ENCODE measurements at regions not wholly inside any gene's neighbourhood (a gene's known extent, or its start where the extent isn't known, plus 50 kb on each side); places are given as distances from the start of the nearest gene placed in this dataset.
"Not testable (repeated sequence)": the region's sequence is repeated elsewhere in the genome, so short reads cannot be mapped to it uniquely, and the experiment has no call there.

GRCh38 chr1:197985351-197985750 is 68.2 kb downstream of the LHX9 start:
- CTCF ChIA-PET = interaction anchor here (0.6 kb wide), 1 partner anchor 14 kb away, joined by 3 read pairs; no protein-coding TSS in a partner anchor
- DNase-seq (ENCODE audit: low spot score) = no peak
- H3K27ac ChIP-seq = no peak overlapping the region
- POLR2A ChIA-PET (ENCODE audit: low non-redundant PET) = no interaction called here
- TF ChIP-seq CTCF (conservative IDR thresholded peaks at IDR 0.05; ENCODE audit: low read depth) = no peak

- CTCF ChIA-PET = interaction anchor here (0.7 kb wide), 1 partner anchor 421 kb away, joined by 3 read pairs; no protein-coding TSS in a partner anchor
- POLR2A ChIA-PET (ENCODE audit: low non-redundant PET) = no interaction called here
- no peak for DNase-seq (ENCODE audit: low spot score)
- TF ChIP-seq CTCF (conservative IDR thresholded peaks at IDR 0.05; ENCODE audit: low read depth) = no peak
- no peak overlapping the region for H3K27ac ChIP-seq
Measured at GRCh38 chr1:197986817-197987216, 69.6 kb downstream of the LHX9 start.

- DNase-seq (ENCODE audit: low spot score) = no peak
- H3K27ac ChIP-seq = no peak overlapping the region
- POLR2A ChIA-PET (ENCODE audit: low non-redundant PET) = no interaction called here
- CTCF ChIA-PET = interaction anchor here (0.6 to 0.7 kb wide), 2 partner anchors 406 to 421 kb away, joined by 3 read pairs; no protein-coding TSS in a partner anchor
- no peak for TF ChIP-seq CTCF (conservative IDR thresholded peaks at IDR 0.05; ENCODE audit: low read depth)
Measured at GRCh38 chr1:197987294-197987693, 70.1 kb downstream of the LHX9 start.

GRCh38 chr1:197988581-197988980 is 71.4 kb downstream of the LHX9 start:
- POLR2A ChIA-PET (ENCODE audit: low non-redundant PET); H3K27ac ChIP-seq; DNase-seq (ENCODE audit: low spot score); CTCF ChIA-PET: not testable (repeated sequence)

- POLR2A ChIA-PET (ENCODE audit: low non-redundant PET) = no interaction called here
- CTCF ChIA-PET = no interaction called here
- no peak for DNase-seq (ENCODE audit: low spot score)
- H3K27ac ChIP-seq = no peak overlapping the region
- no peak for TF ChIP-seq CTCF (conservative IDR thresholded peaks at IDR 0.05; ENCODE audit: low read depth)
Measured at GRCh38 chr1:197989058-197989457, 71.9 kb downstream of the LHX9 start.

GRCh38 chr1:197991594-197991993 is 74.4 kb downstream of the LHX9 start:
- no peak for DNase-seq (ENCODE audit: low spot score)
- ChIA-PET CTCF (no interaction called here), POLR2A (ENCODE audit: low non-redundant PET) (no interaction called here)
- no peak overlapping the region for H3K27ac ChIP-seq
- no peak for TF ChIP-seq CTCF (conservative IDR thresholded peaks at IDR 0.05; ENCODE audit: low read depth)

GRCh38 chr1:197994907-197995407 is 77.8 kb downstream of the LHX9 start:
- H3K27ac ChIP-seq = no peak overlapping the region
- POLR2A ChIA-PET (ENCODE audit: low non-redundant PET) = no interaction called here
- DNase-seq (ENCODE audit: low spot score) = no peak
- TF ChIP-seq CTCF (conservative IDR thresholded peaks at IDR 0.05; ENCODE audit: low read depth) = no peak
- CTCF ChIA-PET = no interaction called here
